ENCODE measurements at regions not wholly inside any gene's neighbourhood (a gene's known extent, or its start where the extent isn't known, plus 50 kb on each side); places are given as distances from the start of the nearest gene placed in this dataset.
A peak's percentile ranks its signal among the peaks of the same experiment; 100 is the strongest.
"Not testable (repeated sequence)": the region's sequence is repeated elsewhere in the genome, so short reads cannot be mapped to it uniquely, and the experiment has no call there.

GRCh38 chr6:140486450-140487361, 1112.3 kb upstream of the CITED2 start:
- DNase-seq: no peak

- DNase-seq: no peak
Observed at GRCh38 chr6:140485740-140486449, 1111.4 kb upstream of the CITED2 start.

DNA sequence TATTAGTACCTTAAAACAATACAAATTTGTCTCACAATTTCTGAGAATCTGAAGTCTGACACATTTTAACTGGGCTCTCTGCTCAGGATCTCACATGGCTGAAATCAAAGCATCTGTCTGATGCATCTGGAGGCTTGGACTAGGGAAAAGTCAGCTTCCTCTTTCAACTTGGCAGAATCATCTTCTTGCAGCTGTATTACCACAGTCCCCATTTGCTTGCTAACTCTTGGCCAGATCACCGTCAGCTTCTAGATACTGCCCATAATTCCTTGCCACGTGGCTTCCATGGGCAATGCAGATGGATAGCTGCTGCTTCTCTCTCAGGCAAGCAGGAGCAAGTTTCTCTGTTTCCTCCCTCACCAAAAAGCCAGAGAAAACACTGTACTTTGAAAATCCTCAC, 1106.4 kb upstream of the CITED2 start:
- DNase-seq: no peak

GRCh38 chr6:140478631-140479030, 1104.2 kb upstream of the CITED2 start:
- no peak for DNase-seq

DNA sequence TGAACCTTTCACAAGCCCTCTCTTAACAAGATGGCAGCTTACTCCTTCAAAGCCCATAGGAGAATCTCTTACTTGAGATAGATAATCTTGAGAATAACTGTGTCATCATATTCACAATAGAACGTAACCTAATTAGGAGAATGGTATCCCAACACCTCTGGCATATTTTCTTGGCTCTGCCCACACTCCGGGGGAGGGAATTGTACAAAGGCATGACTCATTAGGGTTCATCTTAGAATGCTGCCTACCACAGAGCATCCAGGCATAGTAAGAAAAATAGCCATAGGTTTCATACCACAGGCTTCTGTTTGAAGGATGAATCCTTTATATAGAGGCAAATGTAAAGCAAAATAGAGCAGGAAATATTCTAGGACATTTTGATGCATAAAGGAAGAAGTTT, 1100.6 kb upstream of the CITED2 start:
- DNase-seq: no peak

GRCh38 chr6:140464720-140465119, 1090.3 kb upstream of the CITED2 start:
- DNase-seq: no peak

DNA sequence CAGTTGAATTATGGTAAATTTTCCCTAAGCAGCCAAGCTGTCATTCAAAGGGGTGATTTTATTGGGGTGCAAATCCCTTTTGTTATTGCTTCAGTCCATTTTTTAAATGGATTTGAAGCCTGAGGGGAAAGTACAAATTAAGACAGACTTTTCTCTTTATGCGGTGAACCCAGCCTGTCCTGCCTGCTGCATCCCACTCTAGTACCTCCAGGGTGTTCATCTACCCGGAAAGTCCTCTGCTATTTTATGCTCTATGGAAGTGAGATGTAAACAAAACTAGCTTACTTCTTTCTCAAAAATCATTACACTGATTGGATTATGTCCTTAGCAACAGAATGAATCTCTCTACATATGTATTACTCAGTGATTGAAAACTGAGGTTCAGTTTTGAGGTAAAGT, 1088.9 kb upstream of the CITED2 start:
- no peak for DNase-seq

- no peak for DNase-seq
Observed at GRCh38 chr6:140462453-140463311, 1088.2 kb upstream of the CITED2 start.

- DNase-seq: no peak
Observed at GRCh38 chr6:140462076-140462452, 1087.6 kb upstream of the CITED2 start.

GRCh38 chr6:140460267-140460666, 1085.8 kb upstream of the CITED2 start:
- DNase-seq: no peak

GRCh38 chr6:140459209-140459608, 1084.8 kb upstream of the CITED2 start:
- no peak for DNase-seq

- DNase-seq: no peak
Observed at GRCh38 chr6:140446241-140446640, 1071.8 kb upstream of the CITED2 start.

GRCh38 chr6:140445474-140446004, 1071.1 kb upstream of the CITED2 start:
- no peak for DNase-seq

DNA sequence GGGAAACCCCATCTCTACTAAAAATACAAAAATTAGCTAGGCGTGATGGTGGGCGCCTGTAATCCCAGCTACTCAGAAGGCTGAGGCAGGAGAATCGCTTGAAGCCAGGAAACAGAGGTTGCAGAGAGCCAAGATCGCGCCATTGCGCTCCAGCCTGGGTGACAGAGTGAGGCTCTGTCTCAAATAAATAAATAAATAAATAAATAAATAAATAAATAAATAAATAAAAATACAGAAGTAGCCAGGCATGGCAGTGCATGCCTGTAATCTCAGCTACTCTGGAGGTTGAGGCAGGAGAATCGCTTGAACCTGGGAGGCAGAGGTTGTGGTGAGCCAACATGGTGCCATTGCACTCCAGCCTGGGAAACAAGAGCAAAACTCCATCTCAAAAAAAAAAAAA, 1068.7 kb upstream of the CITED2 start:
- not testable (repeated sequence) for DNase-seq

DNA sequence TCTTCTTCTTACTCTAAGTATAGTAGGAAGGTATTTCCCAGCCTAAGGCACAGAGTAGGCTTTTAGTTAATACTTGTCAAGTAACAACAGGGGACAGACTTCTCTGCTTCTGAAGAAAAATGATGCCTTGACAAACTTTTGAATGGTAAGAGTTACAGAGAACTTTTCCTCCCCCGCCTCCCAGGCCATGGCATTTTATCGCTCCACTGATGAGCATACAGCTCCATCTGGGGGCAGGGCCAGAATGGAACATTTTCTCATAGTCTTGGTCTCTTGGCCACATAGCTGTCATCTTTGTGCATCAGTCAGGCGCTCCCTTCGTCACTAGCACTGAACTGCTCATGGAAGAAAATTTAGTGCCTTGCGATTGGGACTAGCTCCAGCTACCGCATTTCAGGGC, 1066.8 kb upstream of the CITED2 start:
- DNase-seq: peak; percentile 30

DNA sequence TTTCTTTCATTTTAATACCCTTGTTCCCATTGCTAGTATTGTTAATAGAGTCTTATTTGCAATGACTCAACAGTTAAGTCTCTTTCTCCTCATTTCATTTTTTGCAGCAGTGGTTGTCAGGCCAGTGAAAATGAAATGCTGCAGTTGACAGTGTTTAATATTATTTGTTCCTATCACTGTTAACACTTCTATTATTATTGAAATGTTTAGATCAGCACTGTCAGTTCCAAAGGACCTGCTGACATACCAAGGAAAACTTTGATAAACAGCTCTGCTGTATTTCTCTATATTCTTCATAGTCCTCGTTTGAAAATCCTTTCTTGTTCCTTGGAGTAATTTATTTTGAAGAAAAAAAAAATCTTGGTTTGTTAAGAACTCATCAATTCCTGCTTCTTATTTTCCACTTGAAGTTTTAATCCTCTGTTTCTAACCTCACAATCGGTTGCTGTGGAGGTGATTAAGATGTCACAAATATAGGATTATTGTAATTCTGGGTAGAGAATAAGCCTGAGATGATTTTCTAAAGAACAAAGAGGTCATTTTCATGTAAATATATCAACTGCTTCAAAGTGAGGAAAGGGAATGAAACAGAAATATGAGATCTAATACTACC, 1065.9 kb upstream of the CITED2 start:
- DNase-seq: peak; percentile 46

GRCh38 chr6:140438346-140438735, 1063.9 kb upstream of the CITED2 start:
- DNase-seq: no peak

DNA sequence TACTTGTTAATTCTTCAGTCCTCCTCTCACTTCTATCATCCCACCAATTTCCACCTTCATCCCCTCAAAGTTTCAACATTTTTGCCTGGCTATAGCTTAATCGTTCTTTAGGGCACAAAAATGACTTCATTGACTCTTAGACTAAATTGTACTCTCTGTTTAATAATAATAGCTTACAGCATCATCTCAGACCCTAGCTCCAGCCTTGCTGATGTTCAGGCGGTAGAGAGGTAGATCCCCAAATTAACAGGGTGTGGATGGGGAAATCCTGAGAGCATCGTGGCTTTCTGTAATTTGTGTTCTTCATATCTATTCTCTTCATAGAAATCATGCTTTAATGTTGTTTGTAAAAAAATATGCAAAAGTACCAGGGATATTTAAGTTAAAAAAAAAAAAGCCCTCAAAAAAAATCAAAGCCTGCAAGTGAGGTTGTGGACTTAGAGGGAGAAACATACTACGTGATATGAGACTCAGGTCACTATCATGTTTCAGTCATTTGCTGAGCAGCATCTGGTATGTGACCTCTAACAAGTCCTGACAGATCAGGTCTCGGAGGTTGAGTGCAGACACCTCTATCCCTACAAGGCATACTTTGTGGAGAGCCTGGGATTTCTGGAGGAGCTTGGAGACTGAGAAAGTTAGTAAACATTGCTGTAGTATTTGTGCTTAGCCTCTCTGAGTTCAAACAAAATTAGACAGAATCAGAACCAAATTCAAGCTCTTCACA, 1063.3 kb upstream of the CITED2 start:
- peak; percentile 34 for DNase-seq

DNA sequence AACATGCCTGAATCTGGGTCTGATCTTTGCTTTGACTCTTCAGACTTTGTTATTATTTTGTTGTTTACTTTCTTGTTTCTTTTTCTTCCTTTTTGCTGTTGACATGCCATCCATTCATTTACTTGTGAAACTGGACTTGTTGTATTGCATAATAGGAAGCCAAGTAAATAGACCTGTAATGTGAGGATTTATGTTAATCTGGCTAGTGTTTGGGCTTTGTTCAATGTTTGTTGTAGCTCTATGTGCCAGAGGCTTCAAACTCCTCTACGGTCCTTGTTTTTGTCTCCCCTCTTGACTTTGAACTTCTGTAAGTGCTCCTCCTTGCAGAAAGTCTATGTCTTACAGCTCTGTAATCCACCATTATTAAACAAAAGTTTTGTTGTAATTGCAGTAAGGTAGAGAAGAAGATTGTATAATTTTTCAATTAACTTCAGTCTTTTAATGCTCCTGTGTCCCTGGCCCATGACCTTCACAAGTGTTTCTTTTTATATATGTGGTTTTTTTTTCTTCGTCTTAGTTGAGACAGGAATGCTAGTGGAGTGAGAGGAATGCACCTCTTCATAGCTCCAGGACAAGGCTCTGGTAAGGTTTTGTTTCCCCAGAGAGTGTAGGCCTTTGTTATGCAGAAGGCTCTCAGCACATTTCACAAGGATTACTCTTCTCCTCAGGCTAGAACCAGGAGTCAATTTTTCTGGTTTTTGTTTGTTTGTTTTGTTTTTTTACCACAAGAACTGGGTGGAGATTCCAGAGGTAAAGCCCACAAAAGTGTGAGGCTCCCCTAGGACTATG, 1061.8 kb upstream of the CITED2 start:
- DNase-seq: no peak

- DNase-seq: no peak
Observed at GRCh38 chr6:140434761-140435160, 1060.3 kb upstream of the CITED2 start.

DNA sequence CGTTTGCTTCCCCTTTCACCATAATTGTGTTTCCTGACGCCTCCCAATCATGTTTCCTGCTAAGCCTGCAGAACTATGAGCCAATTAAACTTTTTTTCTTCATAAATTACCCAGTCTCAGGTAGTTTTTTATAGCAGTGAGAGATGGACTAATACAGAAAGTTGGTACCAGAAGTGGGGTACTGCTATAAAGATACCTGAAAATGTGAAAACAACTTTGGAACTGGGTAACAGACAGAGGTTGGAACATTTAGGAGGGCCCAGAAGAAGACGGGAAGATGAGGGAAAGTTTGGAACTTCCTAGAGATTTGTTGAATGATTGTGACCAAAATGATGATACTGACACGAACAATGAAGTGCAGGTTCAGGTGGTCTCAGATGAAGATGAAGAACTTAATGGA, 1058.6 kb upstream of the CITED2 start:
- DNase-seq: no peak
